ENCODE measurements at regions not wholly inside any gene's neighbourhood (a gene's known extent, or its start where the extent isn't known, plus 50 kb on each side); places are given as distances from the start of the nearest gene placed in this dataset.

DNA sequence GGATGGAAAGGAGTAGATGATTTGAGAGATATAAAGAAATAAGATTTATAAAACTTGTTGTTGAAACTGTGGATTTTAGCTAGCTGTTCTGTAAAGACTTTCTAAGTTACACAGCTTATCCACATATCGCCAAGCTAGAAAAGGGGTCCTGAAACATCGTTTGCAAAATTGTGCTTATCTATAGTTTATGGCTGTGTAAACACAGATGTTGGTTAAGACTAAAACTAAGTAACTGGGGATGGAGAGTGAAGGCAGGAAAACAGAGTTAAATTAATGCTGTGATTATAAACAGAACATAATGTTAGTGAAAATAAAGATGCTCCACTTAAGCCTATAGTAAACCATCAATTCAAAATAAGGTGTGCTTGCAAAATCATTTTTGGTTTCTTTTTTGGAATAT lies 311.3 kb upstream of the DDHD1 start:
- Histone ChIP-seq H3K4me2 (no peak overlapping the region), H4K20me1 (ENCODE audit: insufficient read depth) (no peaks in the 10 kb centered on the region), H3K36me3 (replicated peaks in 1 of 2; ENCODE audit: control insufficient read depth in 1 of 2, insufficient read depth in 2 of 2, low read length in 1 of 2) (no peaks in the 10 kb centered on the region), H3K79me2 (ENCODE audit: insufficient read depth) (no peaks in the 10 kb centered on the region), H3K27ac (ENCODE audit: low read depth in 2 of 2, low read length in 1 of 2) (no peak overlapping the region), H3K4me3 (ENCODE audit: low read depth in 2 of 2, low read length in 1 of 2) (no peak overlapping the region), H3K27me3 (ENCODE audit: insufficient read depth) (peaks cover 10% of the 10 kb centered on the region; the same call in 1 of the 2 replicates), H3K9me3 (no peaks in the 10 kb centered on the region), H2AFZ (ENCODE audit: low read depth) (no peak overlapping the region), H3K9me2 (no peaks in the 10 kb centered on the region), H3K4me1 (ENCODE audit: control insufficient read depth in 1 of 2, insufficient read depth in 2 of 2, low read depth in 1 of 2, low read length in 1 of 2) (no peaks in the 10 kb centered on the region), H3K9ac (no peak overlapping the region), H3F3A (replicated peaks; ENCODE audit: insufficient read depth) (no peaks in the 10 kb centered on the region)
- 14% methylated on average over 2 of the region's 2 CpGs for WGBS (ENCODE audit: low lambda C conversion rate)
- DNase-seq: no peak
- POLR2A ChIA-PET: no interaction called here
- TF ChIP-seq FOSL2 (IDR thresholded peaks at IDR 0.05; ENCODE audit: borderline replicate concordance, low read depth) (no peak), NFIC (IDR thresholded peaks at IDR 0.05; ENCODE audit: borderline replicate concordance) (no peak), MEF2A (IDR thresholded peaks at IDR 0.05; ENCODE audit: borderline replicate concordance, low read depth) (no peak), NRF1 (IDR thresholded peaks at IDR 0.05; ENCODE audit: low read depth, low read length) (no peak), EZH2phosphoT487 (IDR thresholded peaks at IDR 0.05; ENCODE audit: borderline replicate concordance, low read depth) (no peak), RXRA (IDR thresholded peaks at IDR 0.05; ENCODE audit: borderline replicate concordance, low read depth) (no peak), GABPA (IDR thresholded peaks at IDR 0.05; ENCODE audit: low read depth) (no peak), JUND (IDR thresholded peaks at IDR 0.05) (no peak), USF1 (IDR thresholded peaks at IDR 0.05; ENCODE audit: borderline replicate concordance, low read depth) (no peak), PBX3 (IDR thresholded peaks at IDR 0.05) (no peak), ELF1 (IDR thresholded peaks at IDR 0.05) (no peak), CHD2 (IDR thresholded peaks at IDR 0.05; ENCODE audit: low read length, partially characterized antibody) (no peak), POLR2AphosphoS5 (IDR thresholded peaks at IDR 0.05; ENCODE audit: low read depth, low read length) (no peak), TEAD4 (IDR thresholded peaks at IDR 0.05; ENCODE audit: borderline replicate concordance, insufficient read depth) (no peak), TCF12 (IDR thresholded peaks at IDR 0.05) (no peak), TAF1 (IDR thresholded peaks at IDR 0.05; ENCODE audit: borderline replicate concordance, low read depth, low read length) (no peak)
- TF ChIP-seq, protein P1, sequence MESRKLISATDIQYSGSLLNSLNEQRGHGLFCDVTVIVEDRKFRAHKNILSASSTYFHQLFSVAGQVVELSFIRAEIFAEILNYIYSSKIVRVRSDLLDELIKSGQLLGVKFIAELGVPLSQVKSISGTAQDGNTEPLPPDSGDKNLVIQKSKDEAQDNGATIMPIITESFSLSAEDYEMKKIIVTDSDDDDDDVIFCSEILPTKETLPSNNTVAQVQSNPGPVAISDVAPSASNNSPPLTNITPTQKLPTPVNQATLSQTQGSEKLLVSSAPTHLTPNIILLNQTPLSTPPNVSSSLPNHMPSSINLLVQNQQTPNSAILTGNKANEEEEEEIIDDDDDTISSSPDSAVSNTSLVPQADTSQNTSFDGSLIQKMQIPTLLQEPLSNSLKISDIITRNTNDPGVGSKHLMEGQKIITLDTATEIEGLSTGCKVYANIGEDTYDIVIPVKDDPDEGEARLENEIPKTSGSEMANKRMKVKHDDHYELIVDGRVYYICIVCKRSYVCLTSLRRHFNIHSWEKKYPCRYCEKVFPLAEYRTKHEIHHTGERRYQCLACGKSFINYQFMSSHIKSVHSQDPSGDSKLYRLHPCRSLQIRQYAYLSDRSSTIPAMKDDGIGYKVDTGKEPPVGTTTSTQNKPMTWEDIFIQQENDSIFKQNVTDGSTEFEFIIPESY (IDR thresholded peaks at IDR 0.05; ENCODE audit: borderline replicate concordance, low read depth): no peak
- TF ChIP-seq, protein P2, sequence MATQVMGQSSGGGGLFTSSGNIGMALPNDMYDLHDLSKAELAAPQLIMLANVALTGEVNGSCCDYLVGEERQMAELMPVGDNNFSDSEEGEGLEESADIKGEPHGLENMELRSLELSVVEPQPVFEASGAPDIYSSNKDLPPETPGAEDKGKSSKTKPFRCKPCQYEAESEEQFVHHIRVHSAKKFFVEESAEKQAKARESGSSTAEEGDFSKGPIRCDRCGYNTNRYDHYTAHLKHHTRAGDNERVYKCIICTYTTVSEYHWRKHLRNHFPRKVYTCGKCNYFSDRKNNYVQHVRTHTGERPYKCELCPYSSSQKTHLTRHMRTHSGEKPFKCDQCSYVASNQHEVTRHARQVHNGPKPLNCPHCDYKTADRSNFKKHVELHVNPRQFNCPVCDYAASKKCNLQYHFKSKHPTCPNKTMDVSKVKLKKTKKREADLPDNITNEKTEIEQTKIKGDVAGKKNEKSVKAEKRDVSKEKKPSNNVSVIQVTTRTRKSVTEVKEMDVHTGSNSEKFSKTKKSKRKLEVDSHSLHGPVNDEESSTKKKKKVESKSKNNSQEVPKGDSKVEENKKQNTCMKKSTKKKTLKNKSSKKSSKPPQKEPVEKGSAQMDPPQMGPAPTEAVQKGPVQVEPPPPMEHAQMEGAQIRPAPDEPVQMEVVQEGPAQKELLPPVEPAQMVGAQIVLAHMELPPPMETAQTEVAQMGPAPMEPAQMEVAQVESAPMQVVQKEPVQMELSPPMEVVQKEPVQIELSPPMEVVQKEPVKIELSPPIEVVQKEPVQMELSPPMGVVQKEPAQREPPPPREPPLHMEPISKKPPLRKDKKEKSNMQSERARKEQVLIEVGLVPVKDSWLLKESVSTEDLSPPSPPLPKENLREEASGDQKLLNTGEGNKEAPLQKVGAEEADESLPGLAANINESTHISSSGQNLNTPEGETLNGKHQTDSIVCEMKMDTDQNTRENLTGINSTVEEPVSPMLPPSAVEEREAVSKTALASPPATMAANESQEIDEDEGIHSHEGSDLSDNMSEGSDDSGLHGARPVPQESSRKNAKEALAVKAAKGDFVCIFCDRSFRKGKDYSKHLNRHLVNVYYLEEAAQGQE (IDR thresholded peaks at IDR 0.05; ENCODE audit: low read depth, low read length): no peak
- TF ChIP-seq, protein P3, sequence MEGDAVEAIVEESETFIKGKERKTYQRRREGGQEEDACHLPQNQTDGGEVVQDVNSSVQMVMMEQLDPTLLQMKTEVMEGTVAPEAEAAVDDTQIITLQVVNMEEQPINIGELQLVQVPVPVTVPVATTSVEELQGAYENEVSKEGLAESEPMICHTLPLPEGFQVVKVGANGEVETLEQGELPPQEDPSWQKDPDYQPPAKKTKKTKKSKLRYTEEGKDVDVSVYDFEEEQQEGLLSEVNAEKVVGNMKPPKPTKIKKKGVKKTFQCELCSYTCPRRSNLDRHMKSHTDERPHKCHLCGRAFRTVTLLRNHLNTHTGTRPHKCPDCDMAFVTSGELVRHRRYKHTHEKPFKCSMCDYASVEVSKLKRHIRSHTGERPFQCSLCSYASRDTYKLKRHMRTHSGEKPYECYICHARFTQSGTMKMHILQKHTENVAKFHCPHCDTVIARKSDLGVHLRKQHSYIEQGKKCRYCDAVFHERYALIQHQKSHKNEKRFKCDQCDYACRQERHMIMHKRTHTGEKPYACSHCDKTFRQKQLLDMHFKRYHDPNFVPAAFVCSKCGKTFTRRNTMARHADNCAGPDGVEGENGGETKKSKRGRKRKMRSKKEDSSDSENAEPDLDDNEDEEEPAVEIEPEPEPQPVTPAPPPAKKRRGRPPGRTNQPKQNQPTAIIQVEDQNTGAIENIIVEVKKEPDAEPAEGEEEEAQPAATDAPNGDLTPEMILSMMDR (IDR thresholded peaks at IDR 0.05): no peak
- CTCF ChIA-PET: no interaction called here
